ENCODE measurements at regions not wholly inside any gene's neighbourhood (a gene's known extent, or its start where the extent isn't known, plus 50 kb on each side); places are given as distances from the start of the nearest gene placed in this dataset.

DNA sequence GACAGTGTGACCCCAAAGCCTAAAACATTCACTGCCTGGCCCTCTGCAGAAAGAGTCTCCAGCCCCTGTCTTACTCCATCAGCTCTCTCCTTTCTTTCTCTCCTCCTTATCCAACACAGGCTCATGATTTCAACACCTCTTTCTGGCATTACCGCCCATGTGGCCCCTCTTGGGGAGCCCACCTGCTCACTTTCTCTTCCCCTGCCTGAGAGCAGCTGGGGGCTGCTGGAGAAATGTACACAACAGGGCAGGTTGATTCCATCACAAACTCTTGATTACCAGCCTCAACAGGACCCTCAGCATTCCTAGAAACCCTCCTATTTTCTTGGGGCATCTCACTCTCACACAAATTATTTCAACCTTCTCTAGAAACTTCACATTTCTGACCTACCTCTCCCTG is 98.3 kb downstream of the ABHD5 start:
- no peak for DNase-seq (ENCODE audit: extremely low read depth, low read depth)
- no peak overlapping the region for H3K4me3 ChIP-seq (replicated peaks; ENCODE audit: low read depth, low read length)
- TF ChIP-seq, protein P1, sequence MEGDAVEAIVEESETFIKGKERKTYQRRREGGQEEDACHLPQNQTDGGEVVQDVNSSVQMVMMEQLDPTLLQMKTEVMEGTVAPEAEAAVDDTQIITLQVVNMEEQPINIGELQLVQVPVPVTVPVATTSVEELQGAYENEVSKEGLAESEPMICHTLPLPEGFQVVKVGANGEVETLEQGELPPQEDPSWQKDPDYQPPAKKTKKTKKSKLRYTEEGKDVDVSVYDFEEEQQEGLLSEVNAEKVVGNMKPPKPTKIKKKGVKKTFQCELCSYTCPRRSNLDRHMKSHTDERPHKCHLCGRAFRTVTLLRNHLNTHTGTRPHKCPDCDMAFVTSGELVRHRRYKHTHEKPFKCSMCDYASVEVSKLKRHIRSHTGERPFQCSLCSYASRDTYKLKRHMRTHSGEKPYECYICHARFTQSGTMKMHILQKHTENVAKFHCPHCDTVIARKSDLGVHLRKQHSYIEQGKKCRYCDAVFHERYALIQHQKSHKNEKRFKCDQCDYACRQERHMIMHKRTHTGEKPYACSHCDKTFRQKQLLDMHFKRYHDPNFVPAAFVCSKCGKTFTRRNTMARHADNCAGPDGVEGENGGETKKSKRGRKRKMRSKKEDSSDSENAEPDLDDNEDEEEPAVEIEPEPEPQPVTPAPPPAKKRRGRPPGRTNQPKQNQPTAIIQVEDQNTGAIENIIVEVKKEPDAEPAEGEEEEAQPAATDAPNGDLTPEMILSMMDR (IDR thresholded peaks at IDR 0.05; ENCODE audit: low read depth, low read length, missing control alignments): no peak

DNA sequence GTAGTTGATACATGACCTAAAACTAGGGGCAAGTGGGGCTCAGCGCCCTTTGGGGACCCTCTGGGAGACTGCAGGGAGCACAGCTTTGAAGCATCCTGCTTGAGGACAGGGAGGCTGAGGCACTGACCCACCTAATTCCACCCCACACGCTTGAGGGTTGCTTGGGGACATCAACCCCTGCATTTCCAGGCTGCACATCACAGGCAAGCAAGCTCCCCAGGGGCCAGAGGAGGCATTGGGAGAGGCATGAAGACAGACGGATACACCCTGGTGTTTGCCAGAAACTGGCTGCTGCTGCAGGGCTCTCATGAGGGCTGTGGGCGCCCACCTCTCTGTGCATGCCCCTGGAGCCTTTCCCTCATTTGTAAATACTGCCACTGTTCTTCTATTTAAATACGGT is 99.3 kb downstream of the ABHD5 start:
- TF ChIP-seq, protein P1 (IDR thresholded peaks at IDR 0.05; ENCODE audit: low read depth, low read length, missing control alignments): no peak
- no peak for DNase-seq (ENCODE audit: extremely low read depth, low read depth)
- no peak overlapping the region for H3K4me3 ChIP-seq (replicated peaks; ENCODE audit: low read depth, low read length)

DNA sequence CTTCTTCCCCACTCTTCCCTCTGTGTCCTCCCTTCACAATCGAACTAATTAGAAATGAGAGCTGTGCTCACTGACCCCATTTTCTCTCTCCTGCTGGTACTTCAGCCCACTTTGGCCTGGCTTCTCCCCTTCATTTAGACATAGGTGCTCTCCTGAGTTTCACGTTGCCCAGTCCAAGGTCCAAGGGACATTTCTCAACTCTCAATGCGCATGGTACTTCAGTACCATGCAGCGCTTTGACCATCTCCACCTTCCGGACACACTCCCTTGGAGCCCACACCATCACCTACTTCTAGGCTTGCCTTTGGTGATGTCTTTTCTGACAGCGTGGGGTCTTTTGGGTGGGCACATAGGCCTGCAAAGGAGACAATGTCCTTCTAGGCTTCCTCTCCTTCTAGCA is 99.7 kb downstream of the ABHD5 start:
- no peak overlapping the region for H3K4me3 ChIP-seq (replicated peaks; ENCODE audit: low read depth, low read length)
- no peak for DNase-seq (ENCODE audit: extremely low read depth, low read depth)
- TF ChIP-seq, protein P1 (IDR thresholded peaks at IDR 0.05; ENCODE audit: low read depth, low read length, missing control alignments): no peak

DNA sequence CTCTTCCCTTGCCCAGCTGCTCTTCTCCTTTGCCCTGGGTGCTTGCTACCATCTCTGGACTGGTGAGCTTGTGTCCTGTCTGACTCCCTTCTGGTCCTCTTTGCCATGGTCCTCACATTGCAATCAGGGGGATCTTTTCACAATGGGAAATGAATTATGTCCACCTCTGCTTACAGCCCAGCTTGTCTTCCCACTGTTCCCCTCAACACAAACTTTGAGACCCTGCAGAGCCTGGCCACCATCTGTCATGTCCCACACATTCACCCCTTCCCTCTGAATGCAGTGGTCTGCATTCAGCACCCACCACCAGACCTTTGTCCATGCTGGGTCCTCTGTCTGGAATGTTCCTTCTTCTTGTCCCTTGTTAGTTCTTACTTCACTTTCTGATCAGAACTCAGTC is 100.5 kb downstream of the ABHD5 start:
- TF ChIP-seq, protein P1 (IDR thresholded peaks at IDR 0.05; ENCODE audit: low read depth, low read length, missing control alignments): no peak

DNA sequence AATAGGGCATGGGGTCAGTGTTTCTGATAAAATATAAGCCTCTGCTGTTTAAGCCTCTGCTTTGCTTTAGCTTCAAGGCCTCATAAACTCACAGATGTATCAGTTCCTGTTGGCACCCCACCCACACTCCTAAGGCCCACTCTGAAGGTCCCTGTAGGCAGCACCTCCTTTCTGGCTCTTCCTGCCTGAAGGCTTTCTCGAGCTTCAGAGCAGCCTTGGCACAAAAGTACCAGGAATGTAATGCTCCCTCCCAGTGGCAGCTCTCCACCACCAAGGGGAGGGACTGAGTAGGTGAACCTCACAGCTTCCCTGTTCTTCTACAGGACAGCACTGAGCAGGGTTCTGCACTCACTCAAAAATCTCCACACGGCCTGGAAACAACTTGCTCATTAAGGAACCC is 102.2 kb downstream of the ABHD5 start:
- TF ChIP-seq, protein P1 (IDR thresholded peaks at IDR 0.05; ENCODE audit: low read depth, low read length, missing control alignments): no peak
- DNase-seq (ENCODE audit: extremely low read depth, low read depth): no peak
- no peak overlapping the region for H3K4me3 ChIP-seq (replicated peaks; ENCODE audit: low read depth, low read length)

More for the DNA sequence above, 100.5 kb downstream of the ABHD5 start:
- H3K4me3 ChIP-seq (replicated peaks; ENCODE audit: low read depth, low read length): no peak overlapping the region
- DNase-seq (ENCODE audit: extremely low read depth, low read depth): no peak

DNA sequence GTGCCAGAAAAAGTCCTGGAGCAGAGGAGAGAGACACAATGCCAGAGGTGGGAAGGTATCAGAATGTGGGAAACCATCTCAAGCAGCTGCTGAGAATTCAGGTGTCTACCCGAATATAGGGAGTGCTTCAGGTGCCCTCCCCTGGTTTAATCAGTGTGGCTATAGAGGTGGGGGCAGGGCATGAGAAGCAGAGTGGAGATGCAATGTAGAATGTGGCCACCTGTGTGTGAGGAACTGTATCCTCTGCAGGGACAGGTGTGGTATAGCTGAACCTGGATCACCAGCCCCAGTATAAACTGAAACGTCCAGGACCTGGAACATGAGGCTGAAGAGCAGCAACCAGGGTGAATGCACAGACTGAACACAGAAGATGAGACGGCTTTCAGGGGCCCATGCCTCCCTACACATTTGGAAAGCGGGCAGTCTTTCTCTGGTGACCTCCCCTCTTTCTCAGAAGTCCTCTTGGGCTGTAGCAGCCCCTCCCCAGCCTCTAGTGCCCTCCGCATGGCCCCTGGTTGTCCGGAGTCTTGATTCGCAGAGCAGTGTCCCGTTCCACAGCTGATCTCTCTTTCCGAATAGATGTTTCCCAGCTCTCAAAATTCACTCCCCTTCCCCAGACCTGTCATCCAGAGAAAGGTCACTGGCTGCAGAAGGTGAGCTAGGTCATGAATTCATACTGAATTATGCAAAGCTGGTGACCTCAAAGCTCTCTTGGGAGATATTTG is 103.1 kb downstream of the ABHD5 start:
- no peak overlapping the region for H3K4me3 ChIP-seq (replicated peaks; ENCODE audit: low read depth, low read length)
- TF ChIP-seq, protein P1 (IDR thresholded peaks at IDR 0.05; ENCODE audit: low read depth, low read length, missing control alignments): no peak
- DNase-seq (ENCODE audit: extremely low read depth, low read depth): no peak

DNA sequence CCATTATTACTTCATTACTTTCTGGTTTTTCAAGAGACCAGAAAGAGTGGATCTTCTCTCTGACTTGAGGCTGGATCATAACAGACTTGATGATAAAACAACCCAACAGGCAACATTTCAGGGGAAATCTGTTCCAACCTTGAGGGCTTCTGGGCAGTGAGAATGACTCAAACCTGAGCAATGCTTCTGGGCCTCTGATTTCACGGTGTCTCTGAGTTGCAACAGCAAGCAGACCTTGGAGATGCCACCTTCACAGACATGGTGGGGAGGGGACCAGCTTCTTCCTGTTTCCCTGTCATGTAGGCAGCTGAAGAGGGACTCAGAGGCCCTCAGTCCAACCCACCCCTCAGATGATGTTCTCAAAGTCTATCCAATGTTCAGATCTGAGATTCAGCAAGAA is 104.0 kb downstream of the ABHD5 start:
- no peak for DNase-seq (ENCODE audit: extremely low read depth, low read depth)
- TF ChIP-seq, protein P1 (IDR thresholded peaks at IDR 0.05; ENCODE audit: low read depth, low read length, missing control alignments): no peak

More for the DNA sequence above, 104.0 kb downstream of the ABHD5 start:
- no peak overlapping the region for H3K4me3 ChIP-seq (replicated peaks; ENCODE audit: low read depth, low read length)
